ENCODE measurements at regions not wholly inside any gene's neighbourhood (a gene's known extent, or its start where the extent isn't known, plus 50 kb on each side); places are given as distances from the start of the nearest gene placed in this dataset.

- intact Hi-C loops (cut with micrococcal nuclease; ENCODE audit: unreplicated experiment), result no loop called here
- no peaks in the 10 kb centered on the region for H3K36me3 ChIP-seq (ENCODE audit: insufficient read depth, low read length)
- ChIA-PET POLR2A (no interaction called here), CTCF (ENCODE audit: unreplicated experiment) (no interaction called here)
- H4K20me1 ChIP-seq (ENCODE audit: insufficient read depth, low read length), result no peaks in the 10 kb centered on the region
- no peak for TF ChIP-seq CTCF (conservative IDR thresholded peaks at IDR 0.05; ENCODE audit: low read length)
- no peak for TF ChIP-seq EZH2phosphoT487 (IDR thresholded peaks at IDR 0.05; ENCODE audit: borderline replicate concordance, low read depth, low read length)
- H3K27ac ChIP-seq (ENCODE audit: low read depth, low read length, poor library complexity, severe bottlenecking), result no peak overlapping the region
- no peak overlapping the region for H2AFZ ChIP-seq (ENCODE audit: low read length)
- BruUV-seq (replicated peaks), result no TSS peak
- H3K79me2 ChIP-seq (ENCODE audit: insufficient read depth, low read depth, low read length), result no peaks in the 10 kb centered on the region
- no peak overlapping the region for H3K4me3 ChIP-seq (ENCODE audit: low read depth, low read length, poor library complexity, severe bottlenecking)
- H3K9me3 ChIP-seq (ENCODE audit: low read length), result no peaks in the 10 kb centered on the region
- no peak overlapping the region for H3K4me2 ChIP-seq (ENCODE audit: low read length)
- DNase-seq (ENCODE audit: low spot score), result no peak
- H3K4me1 ChIP-seq (ENCODE audit: insufficient read depth, low read length, poor library complexity, severe bottlenecking), result no peaks in the 10 kb centered on the region
- H3K9me2 ChIP-seq (ENCODE audit: insufficient read depth, low read length), result no peaks in the 10 kb centered on the region
Observed at GRCh38 chr22:19658057-19658966, 56.0 kb upstream of the SEPTIN5 start.

- no TSS peak for BruUV-seq (replicated peaks)
- no peaks in the 10 kb centered on the region for H3K4me1 ChIP-seq (ENCODE audit: insufficient read depth, low read length, poor library complexity, severe bottlenecking)
- ChIA-PET POLR2A (no interaction called here), CTCF (ENCODE audit: unreplicated experiment) (no interaction called here)
- no peak overlapping the region for H3K4me3 ChIP-seq (ENCODE audit: low read depth, low read length, poor library complexity, severe bottlenecking)
- DNase-seq (ENCODE audit: low spot score), result no peak
- H4K20me1 ChIP-seq (ENCODE audit: insufficient read depth, low read length), result no peaks in the 10 kb centered on the region
- no peak overlapping the region for H2AFZ ChIP-seq (ENCODE audit: low read length)
- no peaks in the 10 kb centered on the region for H3K79me2 ChIP-seq (ENCODE audit: insufficient read depth, low read depth, low read length)
- no peaks in the 10 kb centered on the region for H3K36me3 ChIP-seq (ENCODE audit: insufficient read depth, low read length)
- no peaks in the 10 kb centered on the region for H3K9me3 ChIP-seq (ENCODE audit: low read length)
- intact Hi-C loops (cut with micrococcal nuclease; ENCODE audit: unreplicated experiment), result no loop called here
- TF ChIP-seq CTCF (conservative IDR thresholded peaks at IDR 0.05; ENCODE audit: low read length) (no peak), EZH2phosphoT487 (IDR thresholded peaks at IDR 0.05; ENCODE audit: borderline replicate concordance, low read depth, low read length) (no peak)
- H3K27ac ChIP-seq (ENCODE audit: low read depth, low read length, poor library complexity, severe bottlenecking), result no peak overlapping the region
- H3K9me2 ChIP-seq (ENCODE audit: insufficient read depth, low read length), result no peaks in the 10 kb centered on the region
- no peak overlapping the region for H3K4me2 ChIP-seq (ENCODE audit: low read length)
Observed at GRCh38 chr22:19658967-19659804, 55.1 kb upstream of the SEPTIN5 start.

Data from OCI-LY7 (cell line).